ENCODE measurements at regions not wholly inside any gene's neighbourhood (a gene's known extent, or its start where the extent isn't known, plus 50 kb on each side); places are given as distances from the start of the nearest gene placed in this dataset.

GRCh38 chr17:5775098-5775497 lies 190.8 kb upstream of the NLRP1 start:
- TF ChIP-seq CTCF (IDR thresholded peaks at IDR 0.05; ENCODE audit: low read depth, low read length), result no peak
- no peak for TF ChIP-seq EZH2phosphoT487 (IDR thresholded peaks at IDR 0.05; ENCODE audit: low read depth)
